ENCODE measurements at regions not wholly inside any gene's neighbourhood (a gene's known extent, or its start where the extent isn't known, plus 50 kb on each side); places are given as distances from the start of the nearest gene placed in this dataset.

- Histone ChIP-seq H3K9ac (ENCODE audit: control insufficient read depth, extremely low read depth, insufficient read depth, low read length) (no peak overlapping the region), H3K4me3 (ENCODE audit: control insufficient read depth in 2 of 3, extremely low read depth in 1 of 3, insufficient read depth in 2 of 3, low read depth in 1 of 3, low read length in 3 of 3) (no peak overlapping the region), H3K4me2 (ENCODE audit: control insufficient read depth, extremely low read depth, insufficient read depth, low read depth, low read length) (no peak overlapping the region), H2AFZ (ENCODE audit: control insufficient read depth, low read length) (no peak overlapping the region), H4K20me1 (ENCODE audit: control insufficient read depth, extremely low read depth, insufficient read depth, low read length) (no peaks in the 10 kb centered on the region), H3K79me2 (ENCODE audit: control insufficient read depth, insufficient read depth, low read length) (no peaks in the 10 kb centered on the region), H3K9me3 (ENCODE audit: control insufficient read depth, low read depth, low read length) (no peaks in the 10 kb centered on the region), H3K36me3 (ENCODE audit: control insufficient read depth in 2 of 2, extremely low read depth in 1 of 2, insufficient read depth in 2 of 2, low read length in 2 of 2) (no peaks in the 10 kb centered on the region), H3K27me3 (ENCODE audit: control insufficient read depth, extremely low read depth, insufficient read depth, low read length) (no peaks in the 10 kb centered on the region), H3K9me1 (ENCODE audit: control insufficient read depth, extremely low read depth, insufficient read depth, low read length) (no peaks in the 10 kb centered on the region), H3K4me1 (ENCODE audit: control insufficient read depth, extremely low read depth, insufficient read depth, low read length) (no peaks in the 10 kb centered on the region), H3K27ac (ENCODE audit: control insufficient read depth, insufficient read depth, low read length) (no peak overlapping the region)
- dilution Hi-C loops (cut with MboI; ENCODE audit: extremely low pct_ligation_motif_present, low sequenced_read_pairs): no loop called here
- no peak for TF ChIP-seq CTCF (optimal IDR thresholded peaks at IDR 0.05 in 1 of 3, IDR thresholded peaks at IDR 0.05 in 1 of 3, conservative IDR thresholded peaks at IDR 0.05 in 1 of 3; ENCODE audit: extremely low read depth in 1 of 3, insufficient read depth in 2 of 3, low read length in 3 of 3)
- TF ChIP-seq EZH2 (IDR thresholded peaks at IDR 0.05; ENCODE audit: low read length): no peak
- no peak for DNase-seq (ENCODE audit: low read depth, low spot score)
- no peak for FAIRE-seq
Observed at GRCh38 chr3:148435534-148435933, 262.2 kb upstream of the AGTR1 start.

GRCh38 chr3:148439254-148439822 lies 258.4 kb upstream of the AGTR1 start:
- no peak overlapping the region for H2AFZ ChIP-seq (ENCODE audit: control insufficient read depth, low read length)
- H3K9ac ChIP-seq (ENCODE audit: control insufficient read depth, extremely low read depth, insufficient read depth, low read length): no peak overlapping the region
- TF ChIP-seq EZH2 (IDR thresholded peaks at IDR 0.05; ENCODE audit: low read length): no peak
- TF ChIP-seq CTCF (optimal IDR thresholded peaks at IDR 0.05 in 1 of 3, IDR thresholded peaks at IDR 0.05 in 1 of 3, conservative IDR thresholded peaks at IDR 0.05 in 1 of 3; ENCODE audit: extremely low read depth in 1 of 3, insufficient read depth in 2 of 3, low read length in 3 of 3): no peak
- no peak overlapping the region for H3K27ac ChIP-seq (ENCODE audit: control insufficient read depth, insufficient read depth, low read length)
- no peaks in the 10 kb centered on the region for H3K9me1 ChIP-seq (ENCODE audit: control insufficient read depth, extremely low read depth, insufficient read depth, low read length)
- no peaks in the 10 kb centered on the region for H3K4me1 ChIP-seq (ENCODE audit: control insufficient read depth, extremely low read depth, insufficient read depth, low read length)
- H3K27me3 ChIP-seq (ENCODE audit: control insufficient read depth, extremely low read depth, insufficient read depth, low read length): no peaks in the 10 kb centered on the region
- no peak overlapping the region for H3K4me2 ChIP-seq (ENCODE audit: control insufficient read depth, extremely low read depth, insufficient read depth, low read depth, low read length)
- H3K36me3 ChIP-seq (ENCODE audit: control insufficient read depth in 2 of 2, extremely low read depth in 1 of 2, insufficient read depth in 2 of 2, low read length in 2 of 2): no peaks in the 10 kb centered on the region
- DNase-seq (ENCODE audit: low read depth, low spot score) (no peak), FAIRE-seq (no peak)
- H4K20me1 ChIP-seq (ENCODE audit: control insufficient read depth, extremely low read depth, insufficient read depth, low read length): no peaks in the 10 kb centered on the region
- H3K9me3 ChIP-seq (ENCODE audit: control insufficient read depth, low read depth, low read length): no peaks in the 10 kb centered on the region
- H3K4me3 ChIP-seq (ENCODE audit: control insufficient read depth in 2 of 3, extremely low read depth in 1 of 3, insufficient read depth in 2 of 3, low read depth in 1 of 3, low read length in 3 of 3): no peak overlapping the region
- dilution Hi-C loops (cut with MboI; ENCODE audit: extremely low pct_ligation_motif_present, low sequenced_read_pairs): no loop called here
- no peaks in the 10 kb centered on the region for H3K79me2 ChIP-seq (ENCODE audit: control insufficient read depth, insufficient read depth, low read length)

Data from keratinocyte (primary cell).